ENCODE measurements at regions not wholly inside any gene's neighbourhood (a gene's known extent, or its start where the extent isn't known, plus 50 kb on each side); places are given as distances from the start of the nearest gene placed in this dataset.
"Not testable (repeated sequence)": the region's sequence is repeated elsewhere in the genome, so short reads cannot be mapped to it uniquely, and the experiment has no call there.

DNA sequence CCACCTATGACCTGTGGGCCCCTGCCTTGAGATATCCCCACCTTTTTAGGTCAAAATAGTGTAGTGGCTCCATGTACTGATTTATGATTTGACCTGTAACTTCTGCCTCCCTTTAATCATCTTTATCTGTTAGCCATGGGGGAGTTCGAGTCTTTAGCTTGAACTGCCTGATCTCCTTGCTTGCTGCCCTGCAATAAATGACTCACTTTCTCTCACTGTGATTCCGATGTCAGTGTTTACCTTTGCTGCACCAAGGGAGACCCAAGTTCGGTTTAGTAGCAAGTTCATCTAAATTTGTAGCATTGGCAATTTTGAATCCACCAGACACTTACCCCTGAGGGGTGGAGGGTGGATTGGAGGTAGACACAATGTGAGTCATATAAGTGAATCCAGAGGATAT is 814.6 kb upstream of the AUTS2 start:
- H3K4me3 ChIP-seq (ENCODE audit: low read depth, low read length) = no peak overlapping the region
- TF ChIP-seq, protein P1, sequence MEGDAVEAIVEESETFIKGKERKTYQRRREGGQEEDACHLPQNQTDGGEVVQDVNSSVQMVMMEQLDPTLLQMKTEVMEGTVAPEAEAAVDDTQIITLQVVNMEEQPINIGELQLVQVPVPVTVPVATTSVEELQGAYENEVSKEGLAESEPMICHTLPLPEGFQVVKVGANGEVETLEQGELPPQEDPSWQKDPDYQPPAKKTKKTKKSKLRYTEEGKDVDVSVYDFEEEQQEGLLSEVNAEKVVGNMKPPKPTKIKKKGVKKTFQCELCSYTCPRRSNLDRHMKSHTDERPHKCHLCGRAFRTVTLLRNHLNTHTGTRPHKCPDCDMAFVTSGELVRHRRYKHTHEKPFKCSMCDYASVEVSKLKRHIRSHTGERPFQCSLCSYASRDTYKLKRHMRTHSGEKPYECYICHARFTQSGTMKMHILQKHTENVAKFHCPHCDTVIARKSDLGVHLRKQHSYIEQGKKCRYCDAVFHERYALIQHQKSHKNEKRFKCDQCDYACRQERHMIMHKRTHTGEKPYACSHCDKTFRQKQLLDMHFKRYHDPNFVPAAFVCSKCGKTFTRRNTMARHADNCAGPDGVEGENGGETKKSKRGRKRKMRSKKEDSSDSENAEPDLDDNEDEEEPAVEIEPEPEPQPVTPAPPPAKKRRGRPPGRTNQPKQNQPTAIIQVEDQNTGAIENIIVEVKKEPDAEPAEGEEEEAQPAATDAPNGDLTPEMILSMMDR (IDR thresholded peaks at IDR 0.05; ENCODE audit: low read depth, low read length) = no peak

DNA sequence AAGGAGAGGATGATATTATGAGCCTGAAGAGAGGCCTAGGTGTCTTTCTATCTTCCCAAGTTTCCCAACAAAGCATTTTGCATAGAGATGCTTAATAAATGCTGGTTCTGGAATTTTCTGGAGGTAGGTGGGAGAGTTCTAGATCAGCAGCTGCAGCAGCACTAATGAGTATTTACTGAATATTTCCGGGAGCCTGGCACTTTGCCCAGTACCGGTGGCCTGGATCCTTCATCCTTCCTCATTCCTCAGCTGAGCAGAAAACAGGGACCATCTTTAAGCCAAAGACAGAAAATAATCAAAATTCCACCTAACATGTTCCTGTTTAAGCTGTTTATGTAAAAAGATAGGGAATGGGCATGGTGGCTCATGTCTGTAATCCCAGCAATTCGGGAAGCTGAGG is 813.2 kb upstream of the AUTS2 start:
- H3K4me3 ChIP-seq (ENCODE audit: low read depth, low read length) = no peak overlapping the region
- TF ChIP-seq, protein P1 (IDR thresholded peaks at IDR 0.05; ENCODE audit: low read depth, low read length) = no peak

DNA sequence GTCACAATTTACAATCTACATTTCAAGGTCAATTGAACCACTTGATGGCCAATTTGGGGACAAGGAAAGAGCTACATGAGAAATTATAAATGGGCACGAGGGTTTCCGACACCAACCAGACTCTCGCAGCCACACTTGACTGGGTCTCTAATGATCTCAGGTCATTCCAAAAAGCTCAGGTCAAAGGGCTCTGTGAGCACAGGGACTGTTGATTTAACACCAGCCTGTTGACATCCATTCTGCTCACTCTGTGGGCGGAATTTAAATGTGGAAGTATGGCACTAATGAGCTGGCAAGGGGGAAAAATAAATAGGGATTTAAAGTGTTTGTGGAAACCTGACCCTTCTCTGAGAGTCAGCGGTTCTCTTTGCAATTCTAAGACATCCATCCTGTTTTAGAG is 810.7 kb upstream of the AUTS2 start:
- no peak overlapping the region for H3K4me3 ChIP-seq (ENCODE audit: low read depth, low read length)
- TF ChIP-seq, protein P1 (IDR thresholded peaks at IDR 0.05; ENCODE audit: low read depth, low read length) = no peak

DNA sequence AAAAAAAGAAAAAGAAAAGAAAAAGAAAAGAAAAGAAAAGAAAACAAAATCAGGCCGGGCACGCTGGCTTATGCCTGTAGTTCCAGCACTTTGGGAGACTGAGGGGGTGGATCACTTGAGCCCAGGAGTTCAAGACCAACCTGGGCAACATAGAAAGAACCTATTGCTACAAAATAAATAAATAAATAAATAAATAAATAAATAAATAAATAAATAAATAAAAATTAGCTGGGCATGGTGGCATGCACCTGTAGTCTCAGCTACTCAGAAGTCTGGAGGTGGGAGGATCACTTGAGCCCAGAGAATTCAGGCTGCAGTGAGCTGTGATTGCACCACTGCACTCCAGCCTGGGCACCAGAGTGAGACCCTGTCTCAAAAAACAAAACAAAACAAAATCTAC is 809.7 kb upstream of the AUTS2 start:
- H3K4me3 ChIP-seq (ENCODE audit: low read depth, low read length) = not testable (repeated sequence)

DNA sequence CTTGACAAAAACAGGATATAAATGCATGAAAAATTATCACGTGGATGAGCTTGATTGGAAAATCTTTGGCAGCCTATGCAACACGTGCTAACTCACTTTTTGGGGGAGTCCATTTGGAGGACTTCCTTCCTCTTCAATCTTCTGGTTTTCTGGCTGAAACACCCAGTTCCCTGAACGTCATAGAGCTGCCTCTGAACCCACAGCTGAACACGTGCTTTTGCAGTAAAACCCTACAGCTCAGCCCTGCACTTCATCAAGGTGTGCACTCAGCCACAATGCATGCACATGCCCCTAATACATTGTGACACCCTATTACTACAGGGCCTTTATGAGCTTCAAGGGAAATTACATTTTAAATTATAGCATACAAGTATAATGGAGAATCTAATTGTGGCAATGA is 808.7 kb upstream of the AUTS2 start:
- H3K4me3 ChIP-seq (ENCODE audit: low read depth, low read length) = no peak overlapping the region
- TF ChIP-seq, protein P1 (IDR thresholded peaks at IDR 0.05; ENCODE audit: low read depth, low read length) = no peak

DNA sequence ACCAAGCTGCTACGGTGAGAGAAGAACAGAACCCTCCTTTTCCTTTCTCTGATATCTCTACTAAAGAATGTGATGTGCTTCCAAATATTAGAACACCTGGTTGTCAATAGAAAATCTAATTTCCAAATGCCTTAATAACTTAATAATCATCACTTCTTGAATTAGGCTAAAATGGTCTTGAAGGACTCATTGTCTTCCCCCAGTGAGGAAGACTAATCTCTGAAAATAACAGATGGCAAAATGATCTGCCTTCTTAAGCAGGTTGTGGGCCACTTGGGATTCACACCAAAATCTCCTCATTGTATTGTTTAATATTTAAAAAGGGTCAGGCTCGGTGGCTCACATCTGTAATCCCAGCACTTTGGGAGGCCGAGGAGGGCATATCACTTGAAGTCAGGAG is 805.9 kb upstream of the AUTS2 start:
- TF ChIP-seq, protein P1 (IDR thresholded peaks at IDR 0.05; ENCODE audit: low read depth, low read length) = no peak
- H3K4me3 ChIP-seq (ENCODE audit: low read depth, low read length) = no peak overlapping the region

DNA sequence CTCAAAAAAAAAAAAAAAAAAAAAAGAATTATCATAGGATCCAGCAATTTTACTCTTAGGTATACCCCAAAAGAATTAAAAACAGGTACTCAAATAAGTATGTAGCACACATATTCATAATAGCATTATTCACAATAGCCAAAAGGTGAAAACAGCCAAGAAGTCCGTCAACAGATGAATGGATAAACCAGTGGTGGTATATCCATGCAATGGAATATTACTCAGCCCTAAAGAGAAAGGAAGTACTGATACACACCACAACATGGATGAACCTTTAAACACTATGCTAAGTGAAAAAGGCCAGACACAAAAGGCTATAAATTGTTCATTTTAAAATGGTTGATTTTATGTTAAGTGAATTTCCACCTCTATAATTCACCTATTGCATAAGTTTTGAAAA is 804.8 kb upstream of the AUTS2 start:
- no peak overlapping the region for H3K4me3 ChIP-seq (ENCODE audit: low read depth, low read length)
- TF ChIP-seq, protein P1 (IDR thresholded peaks at IDR 0.05; ENCODE audit: low read depth, low read length) = no peak

DNA sequence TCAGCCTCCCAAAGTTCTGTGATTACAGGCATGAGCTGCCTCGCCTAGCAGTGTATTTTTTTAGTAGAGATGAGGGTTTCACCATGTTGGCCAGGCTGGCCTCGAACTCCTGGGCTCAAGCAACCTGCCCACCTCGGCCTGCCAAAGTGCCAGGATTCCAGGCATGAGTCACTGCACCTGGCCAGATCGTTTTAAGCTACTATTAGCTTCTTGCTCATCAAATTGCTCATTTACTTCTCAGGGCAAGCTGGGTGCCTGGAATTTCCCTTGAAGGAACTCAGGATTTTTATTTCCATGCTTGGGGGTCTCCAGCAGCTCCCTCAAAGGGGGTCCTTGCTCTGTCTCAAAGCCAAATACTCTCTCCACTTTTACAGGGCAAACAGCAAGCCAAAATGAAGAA is 798.0 kb upstream of the AUTS2 start:
- H3K4me3 ChIP-seq (ENCODE audit: low read depth, low read length) = no peak overlapping the region
- TF ChIP-seq, protein P1 (IDR thresholded peaks at IDR 0.05; ENCODE audit: low read depth, low read length) = no peak
